Endothelial cell of hepatic sinusoid (primary cell): ENCODE measurements at regions not wholly inside any gene's neighbourhood (a gene's known extent, or its start where the extent isn't known, plus 50 kb on each side); places are given as distances from the start of the nearest gene placed in this dataset.

Source experiments
- in situ Hi-C: cut with HindIII; loops from 2 replicates; pipeline ENCODE4 v1.10.0; 2017; ENCODE audit warnings: low sequenced_read_pairs

- in situ Hi-C loops = no loop called here
These were observed 350.2 kb upstream of the CDH4 start for GRCh38 chr20:60901831-60902230.

- in situ Hi-C loops = no loop called here
These were observed 348.6 kb upstream of the CDH4 start for GRCh38 chr20:60903325-60903971.

- in situ Hi-C loops = no loop called here
These were observed 347.3 kb upstream of the CDH4 start for GRCh38 chr20:60904730-60905129.

- in situ Hi-C loops = no loop called here
These were observed 346.1 kb upstream of the CDH4 start for GRCh38 chr20:60905919-60906318.

GRCh38 chr20:60906555-60906954 lies 345.5 kb upstream of the CDH4 start:
- in situ Hi-C loops = no loop called here

GRCh38 chr20:60913298-60913697 lies 338.8 kb upstream of the CDH4 start:
- in situ Hi-C loops = no loop called here

GRCh38 chr20:60921022-60921622 lies 330.9 kb upstream of the CDH4 start:
- in situ Hi-C loops = no loop called here

GRCh38 chr20:60926831-60927230 lies 325.2 kb upstream of the CDH4 start:
- in situ Hi-C loops = no loop called here

GRCh38 chr20:60928341-60928740 lies 323.7 kb upstream of the CDH4 start:
- in situ Hi-C loops = no loop called here

- in situ Hi-C loops = no loop called here
These were observed 321.9 kb upstream of the CDH4 start for GRCh38 chr20:60930023-60930790.

GRCh38 chr20:60931696-60932095 lies 320.4 kb upstream of the CDH4 start:
- in situ Hi-C loops = no loop called here

GRCh38 chr20:60934724-60935123 lies 317.3 kb upstream of the CDH4 start:
- in situ Hi-C loops = no loop called here

GRCh38 chr20:60935971-60936370 lies 316.1 kb upstream of the CDH4 start:
- in situ Hi-C loops = no loop called here

- in situ Hi-C loops = no loop called here
These were observed 314.5 kb upstream of the CDH4 start for GRCh38 chr20:60937585-60937984.

- in situ Hi-C loops = no loop called here
These were observed 310.7 kb upstream of the CDH4 start for GRCh38 chr20:60941379-60941778.

- in situ Hi-C loops = no loop called here
These were observed 304.2 kb upstream of the CDH4 start for GRCh38 chr20:60947819-60948218.

GRCh38 chr20:60948224-60948623 lies 303.8 kb upstream of the CDH4 start:
- in situ Hi-C loops = no loop called here

- in situ Hi-C loops = no loop called here
These were observed 301.5 kb upstream of the CDH4 start for GRCh38 chr20:60950561-60950960.

GRCh38 chr20:60950974-60951373 lies 301.1 kb upstream of the CDH4 start:
- in situ Hi-C loops = no loop called here

GRCh38 chr20:60952861-60953260 lies 299.2 kb upstream of the CDH4 start:
- in situ Hi-C loops = no loop called here

GRCh38 chr20:60953321-60953720 lies 298.7 kb upstream of the CDH4 start:
- in situ Hi-C loops = no loop called here

GRCh38 chr20:60955706-60956105 lies 296.4 kb upstream of the CDH4 start:
- in situ Hi-C loops = no loop called here
